ENCODE measurements at regions not wholly inside any gene's neighbourhood (a gene's known extent, or its start where the extent isn't known, plus 50 kb on each side); places are given as distances from the start of the nearest gene placed in this dataset.

- TF ChIP-seq CTCF (conservative IDR thresholded peaks at IDR 0.05; ENCODE audit: low read depth in 2 of 2), result no peak
- TF ChIP-seq EZH2phosphoT487 (IDR thresholded peaks at IDR 0.05; ENCODE audit: unreplicated experiment), result no peak
These were observed 354.6 kb downstream of the RAD51AP2 start for GRCh38 chr2:17163638-17164037.

All from GM23338 (cell line).